ENCODE measurements at regions not wholly inside any gene's neighbourhood (a gene's known extent, or its start where the extent isn't known, plus 50 kb on each side); places are given as distances from the start of the nearest gene placed in this dataset.

GRCh38 chr9:88783711-88784083 lies 207.6 kb upstream of the S1PR3 start:
- Mint-ChIP-seq H3K27me3 (peaks cover 27% of the 10 kb centered on the region), H3K9me3 (no peaks in the 10 kb centered on the region), H3K27ac (no peak overlapping the region), H3K4me3 (no peak overlapping the region), H3K4me1 (no peaks in the 10 kb centered on the region), H3K36me3 (ENCODE audit: low read depth) (no peaks in the 10 kb centered on the region)
- no peak for ATAC-seq (replicated peaks)

- ATAC-seq (replicated peaks) = no peak
- Mint-ChIP-seq H3K4me1 (no peaks in the 10 kb centered on the region), H3K27me3 (peaks cover 27% of the 10 kb centered on the region), H3K4me3 (no peak overlapping the region), H3K36me3 (ENCODE audit: low read depth) (no peaks in the 10 kb centered on the region), H3K27ac (no peak overlapping the region), H3K9me3 (no peaks in the 10 kb centered on the region)
Measured at GRCh38 chr9:88784960-88785359, 206.3 kb upstream of the S1PR3 start.

- Mint-ChIP-seq H3K27me3 (peaks cover 27% of the 10 kb centered on the region), H3K4me1 (no peaks in the 10 kb centered on the region), H3K27ac (no peak overlapping the region), H3K36me3 (ENCODE audit: low read depth) (no peaks in the 10 kb centered on the region), H3K4me3 (no peak overlapping the region), H3K9me3 (no peaks in the 10 kb centered on the region)
- no peak for ATAC-seq (replicated peaks)
Measured at GRCh38 chr9:88786291-88787079, 204.8 kb upstream of the S1PR3 start.

GRCh38 chr9:88789785-88790184 lies 201.5 kb upstream of the S1PR3 start:
- H3K4me1 Mint-ChIP-seq = no peaks in the 10 kb centered on the region
- peak; percentile 61 for ATAC-seq (replicated peaks)
- no peaks in the 10 kb centered on the region for H3K36me3 Mint-ChIP-seq (ENCODE audit: low read depth)
- no peak overlapping the region for H3K4me3 Mint-ChIP-seq
- H3K27ac Mint-ChIP-seq = no peak overlapping the region
- no peaks in the 10 kb centered on the region for H3K9me3 Mint-ChIP-seq
- peaks cover 16% of the 10 kb centered on the region for H3K27me3 Mint-ChIP-seq

- H3K4me1 Mint-ChIP-seq = no peaks in the 10 kb centered on the region
- H3K27ac Mint-ChIP-seq = no peak overlapping the region
- peaks cover 16% of the 10 kb centered on the region for H3K27me3 Mint-ChIP-seq
- peaks cover 7% of the 10 kb centered on the region for H3K9me3 Mint-ChIP-seq
- H3K4me3 Mint-ChIP-seq = no peak overlapping the region
- no peaks in the 10 kb centered on the region for H3K36me3 Mint-ChIP-seq (ENCODE audit: low read depth)
- peak; percentile 57 for ATAC-seq (replicated peaks)
Measured at GRCh38 chr9:88791105-88791805, 200.0 kb upstream of the S1PR3 start.

GRCh38 chr9:88792502-88792901 lies 198.8 kb upstream of the S1PR3 start:
- Mint-ChIP-seq H3K4me3 (no peak overlapping the region), H3K36me3 (ENCODE audit: low read depth) (no peaks in the 10 kb centered on the region), H3K27me3 (peaks cover 9% of the 10 kb centered on the region), H3K27ac (no peak overlapping the region), H3K4me1 (no peaks in the 10 kb centered on the region), H3K9me3 (peaks cover 7% of the 10 kb centered on the region)
- no peak for ATAC-seq (replicated peaks)

- Mint-ChIP-seq H3K4me3 (no peak overlapping the region), H3K27me3 (no peaks in the 10 kb centered on the region), H3K27ac (no peak overlapping the region), H3K4me1 (no peaks in the 10 kb centered on the region), H3K9me3 (peaks cover 7% of the 10 kb centered on the region), H3K36me3 (ENCODE audit: low read depth) (no peaks in the 10 kb centered on the region)
- no peak for ATAC-seq (replicated peaks)
Measured at GRCh38 chr9:88794100-88794499, 197.2 kb upstream of the S1PR3 start.

GRCh38 chr9:88796947-88797346 lies 194.3 kb upstream of the S1PR3 start:
- no peak overlapping the region for H3K4me3 Mint-ChIP-seq

GRCh38 chr9:88798476-88798875 lies 192.8 kb upstream of the S1PR3 start:
- H3K36me3 Mint-ChIP-seq (ENCODE audit: low read depth) = no peaks in the 10 kb centered on the region
- no peak overlapping the region for H3K27ac Mint-ChIP-seq
- peaks cover 24% of the 10 kb centered on the region for H3K27me3 Mint-ChIP-seq
- no peak for ATAC-seq (replicated peaks)
- H3K4me3 Mint-ChIP-seq = no peak overlapping the region
- peaks cover 7% of the 10 kb centered on the region for H3K9me3 Mint-ChIP-seq
- no peaks in the 10 kb centered on the region for H3K4me1 Mint-ChIP-seq

More at GRCh38 chr9:88796947-88797346, 194.3 kb upstream of the S1PR3 start:
- ATAC-seq (replicated peaks) = no peak
- Mint-ChIP-seq H3K27ac (no peak overlapping the region), H3K27me3 (peaks cover 19% of the 10 kb centered on the region), H3K36me3 (ENCODE audit: low read depth) (no peaks in the 10 kb centered on the region), H3K4me1 (no peaks in the 10 kb centered on the region), H3K9me3 (peaks cover 7% of the 10 kb centered on the region)

GRCh38 chr9:88799541-88800328 lies 191.5 kb upstream of the S1PR3 start:
- Mint-ChIP-seq H3K4me1 (no peaks in the 10 kb centered on the region), H3K27ac (no peak overlapping the region), H3K27me3 (peaks cover 34% of the 10 kb centered on the region), H3K9me3 (peaks cover 7% of the 10 kb centered on the region), H3K4me3 (no peak overlapping the region), H3K36me3 (ENCODE audit: low read depth) (no peaks in the 10 kb centered on the region)
- ATAC-seq (replicated peaks) = no peak

- Mint-ChIP-seq H3K9me3 (peaks cover 6% of the 10 kb centered on the region), H3K27ac (no peak overlapping the region), H3K4me3 (no peak overlapping the region), H3K4me1 (no peaks in the 10 kb centered on the region), H3K36me3 (ENCODE audit: low read depth) (no peaks in the 10 kb centered on the region), H3K27me3 (peaks cover 34% of the 10 kb centered on the region)
- ATAC-seq (replicated peaks) = no peak
Measured at GRCh38 chr9:88800329-88800682, 191.0 kb upstream of the S1PR3 start.

- Mint-ChIP-seq H3K9me3 (no peaks in the 10 kb centered on the region), H3K4me1 (no peaks in the 10 kb centered on the region), H3K27ac (no peak overlapping the region), H3K27me3 (peaks cover 34% of the 10 kb centered on the region), H3K4me3 (no peak overlapping the region), H3K36me3 (ENCODE audit: low read depth) (no peaks in the 10 kb centered on the region)
- no peak for ATAC-seq (replicated peaks)
Measured at GRCh38 chr9:88801214-88801796, 190.0 kb upstream of the S1PR3 start.

GRCh38 chr9:88802533-88802932 lies 188.7 kb upstream of the S1PR3 start:
- Mint-ChIP-seq H3K4me3 (no peak overlapping the region), H3K4me1 (no peaks in the 10 kb centered on the region), H3K9me3 (no peaks in the 10 kb centered on the region), H3K27ac (no peak overlapping the region), H3K27me3 (peaks cover 36% of the 10 kb centered on the region), H3K36me3 (ENCODE audit: low read depth) (no peaks in the 10 kb centered on the region)
- peak; percentile 32 for ATAC-seq (replicated peaks)

- Mint-ChIP-seq H3K36me3 (ENCODE audit: low read depth) (no peaks in the 10 kb centered on the region), H3K9me3 (no peaks in the 10 kb centered on the region)
Measured at GRCh38 chr9:88803546-88804253, 187.6 kb upstream of the S1PR3 start.

More at GRCh38 chr9:88803546-88804253, 187.6 kb upstream of the S1PR3 start:
- Mint-ChIP-seq H3K27me3 (peaks cover 36% of the 10 kb centered on the region), H3K4me1 (no peaks in the 10 kb centered on the region), H3K4me3 (no peak overlapping the region), H3K27ac (no peak overlapping the region)
- no peak for ATAC-seq (replicated peaks)
